HG02678 (cell line): ENCODE measurements at regions not wholly inside any gene's neighbourhood (a gene's known extent, or its start where the extent isn't known, plus 50 kb on each side); places are given as distances from the start of the nearest gene placed in this dataset.

Experiments used
- ATAC-seq: cut with Tn5 transposase; IDR thresholded peaks from one replicate; pipeline ENCODE4 v1.9.1; 2021; ENCODE audit warnings: mild to moderate bottlenecking, moderate library complexity; ENCODE audit not compliant: unreplicated experiment

GRCh38 chr3:135728007-135728721 lies 237.4 kb upstream of the PPP2R3A start:
- ATAC-seq, result no peak

- no peak for ATAC-seq
Measured at GRCh38 chr3:135731546-135731945, 234.0 kb upstream of the PPP2R3A start.

- no peak for ATAC-seq
Measured at GRCh38 chr3:135736740-135737139, 228.8 kb upstream of the PPP2R3A start.

- no peak for ATAC-seq
Measured at GRCh38 chr3:135739779-135740178, 225.7 kb upstream of the PPP2R3A start.

- no peak for ATAC-seq
Measured at GRCh38 chr3:135740211-135740610, 225.3 kb upstream of the PPP2R3A start.

- ATAC-seq, result no peak
Measured at GRCh38 chr3:135740751-135741150, 224.8 kb upstream of the PPP2R3A start.

GRCh38 chr3:135751991-135752390 lies 213.5 kb upstream of the PPP2R3A start:
- ATAC-seq, result no peak

- ATAC-seq, result no peak
Measured at GRCh38 chr3:135752851-135753250, 212.7 kb upstream of the PPP2R3A start.

- no peak for ATAC-seq
Measured at GRCh38 chr3:135753506-135753905, 212.0 kb upstream of the PPP2R3A start.

- no peak for ATAC-seq
Measured at GRCh38 chr3:135755330-135756105, 210.0 kb upstream of the PPP2R3A start.

GRCh38 chr3:135756106-135756668 lies 209.3 kb upstream of the PPP2R3A start:
- ATAC-seq, result no peak

- no peak for ATAC-seq
Measured at GRCh38 chr3:135757421-135757820, 208.1 kb upstream of the PPP2R3A start.

- no peak for ATAC-seq
Measured at GRCh38 chr3:135758961-135759360, 206.6 kb upstream of the PPP2R3A start.

- ATAC-seq, result no peak
Measured at GRCh38 chr3:135759651-135760050, 205.9 kb upstream of the PPP2R3A start.

- no peak for ATAC-seq
Measured at GRCh38 chr3:135760581-135760980, 204.9 kb upstream of the PPP2R3A start.

GRCh38 chr3:135762188-135762856 lies 203.2 kb upstream of the PPP2R3A start:
- no peak for ATAC-seq

- ATAC-seq, result no peak
Measured at GRCh38 chr3:135766115-135766514, 199.4 kb upstream of the PPP2R3A start.

GRCh38 chr3:135771760-135772159 lies 193.8 kb upstream of the PPP2R3A start:
- ATAC-seq, result no peak

GRCh38 chr3:135779024-135779423 lies 186.5 kb upstream of the PPP2R3A start:
- ATAC-seq, result no peak

- ATAC-seq, result no peak
Measured at GRCh38 chr3:135779590-135780235, 185.8 kb upstream of the PPP2R3A start.
